H7 (cell line): ENCODE measurements at regions not wholly inside any gene's neighbourhood (a gene's known extent, or its start where the extent isn't known, plus 50 kb on each side); places are given as distances from the start of the nearest gene placed in this dataset.
"Not testable (repeated sequence)": the region's sequence is repeated elsewhere in the genome, so short reads cannot be mapped to it uniquely, and the experiment has no call there.

ENCODE experiments used
- DNase-seq: peaks from one replicate; pipeline ENCODE4 v3.0.0; 2012
- H3K27me3 ChIP-seq: 2 replicates; pipeline ENCODE4 v1.6.0; 2011; ENCODE audit warnings: mild to moderate bottlenecking, low read length; ENCODE audit not compliant: control insufficient read depth, insufficient read depth
- H3K36me3 ChIP-seq: replicated peaks from 2 replicates; pipeline ENCODE4 v1.5.1; 2011; ENCODE audit warnings: low read length; ENCODE audit not compliant: control insufficient read depth, insufficient read depth
- H3K4me3 ChIP-seq: 2 replicates; pipeline ENCODE4 v1.5.1; 2011; ENCODE audit warnings: low read depth, mild to moderate bottlenecking, control low read depth, low read length, moderate library complexity; ENCODE audit not compliant: insufficient read depth

- H3K36me3 ChIP-seq: no peaks in the 10 kb centered on the region
- no peak overlapping the region for H3K4me3 ChIP-seq
- peak; percentile 65 for DNase-seq
- no peaks in the 10 kb centered on the region for H3K27me3 ChIP-seq
Observed at GRCh38 chr15:84142888-84143337, 92.7 kb upstream of the GOLGA6L4 start.

GRCh38 chr15:84143753-84144314, 91.7 kb upstream of the GOLGA6L4 start:
- Histone ChIP-seq H3K27me3 (no peaks in the 10 kb centered on the region), H3K36me3 (no peaks in the 10 kb centered on the region), H3K4me3 (no peak overlapping the region)
- no peak for DNase-seq

- H3K27me3 ChIP-seq, H3K4me3 ChIP-seq, DNase-seq, H3K36me3 ChIP-seq: not testable (repeated sequence)
Observed at GRCh38 chr15:84144946-84145345, 90.6 kb upstream of the GOLGA6L4 start.

GRCh38 chr15:84146299-84146698, 89.3 kb upstream of the GOLGA6L4 start:
- not testable (repeated sequence) for H3K4me3 ChIP-seq, H3K36me3 ChIP-seq, H3K27me3 ChIP-seq, DNase-seq

- not testable (repeated sequence) for H3K36me3 ChIP-seq, DNase-seq, H3K27me3 ChIP-seq, H3K4me3 ChIP-seq
Observed at GRCh38 chr15:84147307-84147706, 88.3 kb upstream of the GOLGA6L4 start.

GRCh38 chr15:84151205-84151931, 84.2 kb upstream of the GOLGA6L4 start:
- Histone ChIP-seq H3K4me3 (no peak overlapping the region), H3K36me3 (no peaks in the 10 kb centered on the region), H3K27me3 (no peaks in the 10 kb centered on the region)
- no peak for DNase-seq

GRCh38 chr15:84152381-84152979, 83.1 kb upstream of the GOLGA6L4 start:
- H3K4me3 ChIP-seq, H3K27me3 ChIP-seq, DNase-seq, H3K36me3 ChIP-seq: not testable (repeated sequence)

- H3K36me3 ChIP-seq, H3K27me3 ChIP-seq, H3K4me3 ChIP-seq, DNase-seq: not testable (repeated sequence)
Observed at GRCh38 chr15:84153655-84154140, 81.9 kb upstream of the GOLGA6L4 start.

GRCh38 chr15:84154314-84154713, 81.3 kb upstream of the GOLGA6L4 start:
- not testable (repeated sequence) for H3K4me3 ChIP-seq, H3K36me3 ChIP-seq, H3K27me3 ChIP-seq, DNase-seq

GRCh38 chr15:84154787-84155186, 80.8 kb upstream of the GOLGA6L4 start:
- not testable (repeated sequence) for DNase-seq, H3K36me3 ChIP-seq, H3K4me3 ChIP-seq, H3K27me3 ChIP-seq

- H3K36me3 ChIP-seq, H3K27me3 ChIP-seq, H3K4me3 ChIP-seq: not testable (repeated sequence)
- peak; percentile 28 for DNase-seq
Observed at GRCh38 chr15:84155792-84156587, 79.6 kb upstream of the GOLGA6L4 start.

- not testable (repeated sequence) for H3K4me3 ChIP-seq, H3K27me3 ChIP-seq, DNase-seq, H3K36me3 ChIP-seq
Observed at GRCh38 chr15:84156588-84156840, 79.1 kb upstream of the GOLGA6L4 start.

- DNase-seq, H3K36me3 ChIP-seq, H3K27me3 ChIP-seq, H3K4me3 ChIP-seq: not testable (repeated sequence)
Observed at GRCh38 chr15:84157056-84157632, 78.4 kb upstream of the GOLGA6L4 start.

GRCh38 chr15:84157857-84158256, 77.7 kb upstream of the GOLGA6L4 start:
- not testable (repeated sequence) for H3K27me3 ChIP-seq, DNase-seq, H3K4me3 ChIP-seq, H3K36me3 ChIP-seq
